ENCODE measurements at regions not wholly inside any gene's neighbourhood (a gene's known extent, or its start where the extent isn't known, plus 50 kb on each side); places are given as distances from the start of the nearest gene placed in this dataset.
"Not testable (repeated sequence)": the region's sequence is repeated elsewhere in the genome, so short reads cannot be mapped to it uniquely, and the experiment has no call there.

DNA sequence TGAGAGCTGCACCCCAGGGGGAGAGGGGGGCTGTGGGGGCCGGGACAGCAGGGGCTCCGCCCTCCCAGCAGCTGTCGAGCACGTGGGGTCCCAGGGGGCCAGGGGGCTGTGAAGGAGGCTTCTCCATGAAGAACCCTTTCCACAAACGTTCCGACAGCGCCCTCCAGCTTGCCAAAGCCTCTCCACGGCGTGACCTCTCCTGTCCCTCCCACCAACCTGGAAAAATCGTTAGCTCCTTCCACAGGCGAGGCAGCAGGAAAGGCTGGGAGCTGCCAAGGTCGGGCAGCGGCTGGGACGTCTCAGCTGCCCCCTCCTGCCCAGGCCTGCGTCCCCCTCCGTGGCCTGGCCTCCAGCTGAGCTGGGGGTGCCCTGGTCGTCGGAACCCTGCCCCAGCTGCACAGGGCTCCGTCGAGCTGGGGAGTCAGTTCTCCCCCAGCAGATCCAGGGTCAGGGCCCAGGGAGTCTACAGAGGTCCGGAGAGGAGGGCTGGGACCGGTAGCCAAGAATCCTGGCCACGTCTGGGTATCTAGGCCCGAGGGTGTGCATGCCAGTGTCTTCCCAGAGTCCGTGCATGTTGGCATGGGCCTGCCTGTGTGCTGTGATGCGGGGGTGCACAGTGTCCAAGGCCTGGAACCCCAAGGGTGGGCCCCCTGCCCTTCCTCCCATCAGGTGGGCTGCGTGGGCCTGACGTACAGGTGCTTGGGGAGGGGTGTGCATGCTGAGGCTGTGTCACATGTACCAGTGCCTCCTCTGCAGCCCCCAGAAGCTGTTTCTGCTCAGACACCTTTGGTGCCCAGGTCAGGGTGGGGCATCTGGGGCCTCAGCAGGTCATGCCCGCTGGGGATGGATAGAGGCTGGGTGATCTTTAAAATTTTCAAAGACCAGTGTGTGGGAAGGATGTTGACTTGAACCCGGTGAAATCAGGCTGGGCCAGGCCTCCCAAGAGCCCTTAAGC is 66.5 kb downstream of the UNCX start:
- DNase-seq (ENCODE audit: low spot score) (no peak), ATAC-seq (no peak)

DNA sequence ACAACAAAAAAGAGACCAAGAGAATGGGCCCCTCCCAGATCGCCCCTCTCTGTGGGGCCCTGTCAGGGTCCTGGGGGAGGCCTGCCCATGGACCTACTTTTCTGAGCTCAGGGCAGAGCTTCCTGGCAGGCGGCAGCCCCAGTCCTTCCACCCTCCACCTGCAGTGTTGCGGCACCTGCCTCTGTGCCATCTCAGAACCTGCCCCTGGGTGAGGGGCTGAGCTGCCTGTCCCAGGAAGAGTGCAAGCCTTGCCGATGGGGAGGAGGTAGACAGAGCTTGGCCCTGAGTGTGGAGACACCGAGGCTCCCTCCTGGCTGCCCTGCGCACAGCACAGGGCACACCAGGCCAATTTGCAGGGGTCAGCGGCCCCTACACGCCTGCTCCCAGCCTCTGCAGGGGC is 67.5 kb downstream of the UNCX start:
- DNase-seq (ENCODE audit: low spot score) (no peak), ATAC-seq (no peak)

- no peak for ATAC-seq
- DNase-seq (ENCODE audit: low spot score), result no peak
Measured at GRCh38 chr7:1300636-1301035, 68.0 kb downstream of the UNCX start.

- ATAC-seq (no peak), DNase-seq (ENCODE audit: low spot score) (no peak)
Measured at GRCh38 chr7:1301054-1301881, 68.6 kb downstream of the UNCX start.

GRCh38 chr7:1301882-1302251 is 69.2 kb downstream of the UNCX start:
- ATAC-seq, result no peak
- DNase-seq (ENCODE audit: low spot score), result no peak

DNA sequence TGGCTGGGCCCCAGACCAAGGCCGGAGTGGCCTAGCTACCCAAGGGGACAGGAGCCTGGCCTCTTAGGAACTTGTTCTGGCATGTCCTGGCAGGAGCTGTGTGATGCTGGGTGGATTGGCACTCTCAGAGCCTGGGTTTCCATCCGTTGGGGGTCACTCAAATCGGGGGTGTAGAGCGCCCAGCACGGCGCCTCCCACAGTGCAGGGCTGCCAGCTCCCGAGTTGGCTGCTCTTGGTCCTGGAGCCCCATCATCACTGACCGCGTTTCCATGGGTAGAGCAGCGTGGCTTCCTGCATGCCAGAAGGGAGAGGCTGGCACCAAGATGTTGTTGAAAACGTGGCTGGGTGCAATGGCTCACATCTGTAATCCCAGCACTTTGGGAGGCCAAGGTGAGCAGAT is 70.3 kb downstream of the UNCX start:
- ATAC-seq, result no peak
- no peak for DNase-seq (ENCODE audit: low spot score)

- ATAC-seq; DNase-seq (ENCODE audit: low spot score): not testable (repeated sequence)
Measured at GRCh38 chr7:1304011-1304410, 71.3 kb downstream of the UNCX start.

GRCh38 chr7:1305873-1306272 is 73.2 kb downstream of the UNCX start:
- DNase-seq (ENCODE audit: low spot score) (no peak), ATAC-seq (no peak)

DNA sequence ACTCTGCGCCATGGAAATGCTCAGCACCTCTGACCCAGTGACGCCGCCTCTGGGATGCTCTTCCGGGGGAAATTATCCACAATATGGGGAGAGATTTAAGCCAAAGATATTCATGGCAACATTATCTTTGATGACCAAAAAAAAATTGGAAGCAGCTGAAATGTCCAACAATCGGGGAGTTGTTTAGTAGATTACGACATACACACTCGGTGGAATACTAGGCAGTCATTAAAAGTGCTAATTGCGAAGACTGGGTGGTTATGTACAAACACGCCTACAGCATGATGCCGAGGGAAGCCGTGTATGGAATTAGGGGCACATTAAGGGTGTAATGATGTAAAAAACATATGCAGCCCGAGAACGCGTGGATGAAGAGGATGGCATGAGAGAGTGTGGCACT is 75.2 kb downstream of the UNCX start:
- ATAC-seq (no peak), DNase-seq (ENCODE audit: low spot score) (no peak)

GRCh38 chr7:1309290-1309689 is 76.6 kb downstream of the UNCX start:
- ATAC-seq (no peak), DNase-seq (ENCODE audit: low spot score) (no peak)

DNA sequence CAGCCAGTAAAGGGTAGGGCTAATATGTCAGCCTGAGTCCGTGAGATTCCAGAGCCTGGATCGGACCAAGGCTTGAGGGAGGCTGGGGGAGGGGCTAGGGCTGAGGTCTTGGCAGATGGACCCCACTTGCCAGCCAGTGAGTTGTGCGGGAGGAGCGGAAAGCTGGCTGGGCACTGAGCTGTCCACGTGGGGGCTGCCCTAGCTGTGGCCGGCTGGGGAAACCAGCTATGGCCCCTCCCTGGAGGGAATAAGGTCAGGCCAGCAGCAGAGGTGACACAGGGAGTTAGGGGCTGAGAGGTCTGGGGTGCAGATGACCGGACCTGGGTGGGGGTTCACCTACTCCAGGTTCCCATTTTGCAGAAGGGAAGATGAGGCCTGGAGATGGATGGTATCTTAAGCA is 77.3 kb downstream of the UNCX start:
- ATAC-seq, result no peak
- no peak for DNase-seq (ENCODE audit: low spot score)

DNA sequence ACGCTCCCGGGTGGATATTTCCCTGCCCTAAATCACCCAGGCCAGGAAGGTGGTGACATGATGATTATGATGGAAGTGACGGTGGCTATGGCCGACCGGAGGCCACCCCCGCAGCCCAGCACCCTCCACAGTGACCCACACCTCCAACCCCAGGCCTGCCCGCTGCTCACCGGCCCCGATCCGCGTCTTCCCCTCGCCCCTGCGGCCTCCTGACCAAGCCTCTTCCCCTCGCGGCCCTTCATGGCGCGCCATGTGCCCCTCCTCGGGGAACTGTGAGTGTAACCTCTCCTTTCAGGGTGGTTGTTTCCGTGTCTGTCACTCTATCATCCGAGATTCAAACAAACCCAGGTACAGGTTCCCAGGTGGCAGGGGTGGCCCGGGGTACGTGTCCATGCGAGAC is 78.3 kb downstream of the UNCX start:
- DNase-seq (ENCODE audit: low spot score), result no peak
- ATAC-seq, result no peak

- DNase-seq (ENCODE audit: low spot score), result no peak
- ATAC-seq, result no peak
Measured at GRCh38 chr7:1311406-1312135, 78.9 kb downstream of the UNCX start.

DNA sequence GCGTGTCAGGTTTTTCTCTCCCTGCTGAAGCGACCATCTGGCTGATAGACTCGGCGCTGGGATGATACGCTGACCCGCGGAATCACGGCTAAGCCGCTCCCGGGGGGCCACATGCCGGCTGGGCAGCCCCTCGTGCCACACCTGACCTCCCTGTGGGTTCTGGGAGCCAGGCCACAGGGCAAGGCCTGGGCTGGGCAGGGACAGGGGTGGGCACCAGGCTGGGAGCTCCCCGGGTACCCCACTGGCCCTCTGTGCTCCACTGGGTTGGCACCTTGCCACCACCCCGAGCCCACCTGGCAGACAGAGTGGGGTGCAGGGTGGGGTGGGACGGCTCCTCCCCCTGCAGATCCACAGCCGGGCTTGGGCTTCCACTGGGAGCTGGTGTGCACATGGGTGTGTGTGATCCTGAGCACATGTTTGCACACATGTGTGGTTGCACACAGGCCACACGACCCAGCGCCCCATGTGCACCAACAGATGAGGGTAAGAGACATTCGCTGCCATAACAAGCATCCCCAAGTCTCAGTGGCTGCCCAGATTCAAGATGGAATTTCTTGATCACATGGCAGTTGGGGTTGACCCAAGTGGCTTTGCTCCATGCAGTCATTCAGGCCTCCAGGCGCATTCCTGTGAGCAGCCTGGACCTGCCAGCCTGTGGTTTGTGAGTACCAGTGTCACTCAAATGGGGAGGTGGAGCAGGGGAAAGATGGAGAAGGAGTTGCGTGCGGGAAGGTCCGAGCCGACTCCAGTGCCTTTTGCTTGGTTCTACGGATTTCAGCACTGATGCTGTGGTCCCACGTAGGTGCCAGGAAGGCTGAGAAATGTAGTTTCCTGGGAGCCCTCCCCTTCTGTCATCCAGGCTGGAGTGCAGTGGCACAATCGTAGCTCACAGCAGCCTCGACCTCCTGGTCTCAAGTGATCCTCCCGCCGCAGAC is 79.7 kb downstream of the UNCX start:
- ATAC-seq (no peak), DNase-seq (ENCODE audit: low spot score) (no peak)

DNA sequence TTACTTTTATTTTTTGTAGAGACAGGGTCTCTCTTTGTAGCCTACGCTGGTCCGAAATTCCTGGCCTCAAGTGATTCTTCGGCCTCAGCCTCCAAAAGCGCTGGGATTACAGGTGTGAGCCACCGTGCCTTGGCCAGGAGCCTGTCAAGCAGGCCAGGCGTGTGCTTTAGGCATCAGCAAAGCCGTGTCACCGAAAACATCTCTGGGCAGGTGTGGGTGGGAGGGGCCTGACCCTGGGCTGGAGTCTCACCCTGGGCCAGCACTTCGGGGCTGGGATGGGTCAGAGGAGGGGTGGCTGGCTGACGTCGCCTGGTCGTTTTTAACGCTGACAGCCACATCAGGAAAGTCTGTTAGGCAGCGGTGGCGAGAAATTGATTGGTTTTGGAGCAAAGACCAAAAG is 80.9 kb downstream of the UNCX start:
- no peak for DNase-seq (ENCODE audit: low spot score)

DNA sequence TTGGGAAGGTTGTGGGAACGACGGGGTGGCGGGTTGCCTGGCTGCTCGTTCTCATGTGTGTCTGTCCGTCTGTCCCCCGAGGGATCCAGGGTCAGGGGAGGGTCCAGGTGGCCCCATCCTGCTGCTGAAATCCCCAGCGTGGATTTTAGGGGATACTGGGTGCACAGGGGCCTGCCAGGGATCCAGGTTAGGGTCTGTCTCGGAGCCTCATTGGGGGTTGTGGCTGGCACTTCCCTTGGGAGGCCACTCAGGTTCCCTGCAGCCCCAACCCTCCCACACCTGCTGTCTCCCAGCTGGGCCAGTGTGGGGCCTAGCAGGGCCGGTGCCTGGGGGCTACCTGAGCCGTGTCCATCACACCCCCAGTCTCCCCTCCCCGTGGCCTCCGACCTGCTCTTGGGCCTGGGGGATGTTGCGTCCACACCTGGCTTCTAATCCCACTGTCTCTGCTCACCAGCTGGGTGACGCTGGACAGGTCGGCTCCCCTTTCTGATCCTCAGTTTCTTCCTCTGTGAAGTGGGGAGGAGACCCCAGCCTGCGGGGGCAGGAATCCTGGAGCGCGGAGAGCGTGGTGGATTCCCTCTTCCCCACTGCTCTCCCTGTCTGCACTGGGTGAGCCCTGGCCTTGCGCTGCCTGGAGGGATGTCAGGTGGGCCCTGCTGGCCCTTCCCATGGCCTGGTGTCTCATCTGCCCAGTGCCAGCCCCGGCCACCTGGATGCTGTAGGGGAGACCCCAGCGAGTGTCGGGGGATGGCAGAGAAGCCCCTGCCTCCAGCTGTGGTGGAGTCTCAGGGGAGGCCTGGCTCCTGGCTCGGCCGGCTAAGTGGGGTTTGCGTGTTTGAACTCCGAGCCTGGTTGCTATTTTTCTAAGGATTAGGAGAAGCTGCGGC is 81.6 kb downstream of the UNCX start:
- DNase-seq (ENCODE audit: low spot score), result no peak

More for the DNA sequence above, 80.9 kb downstream of the UNCX start:
- no peak for ATAC-seq

DNA sequence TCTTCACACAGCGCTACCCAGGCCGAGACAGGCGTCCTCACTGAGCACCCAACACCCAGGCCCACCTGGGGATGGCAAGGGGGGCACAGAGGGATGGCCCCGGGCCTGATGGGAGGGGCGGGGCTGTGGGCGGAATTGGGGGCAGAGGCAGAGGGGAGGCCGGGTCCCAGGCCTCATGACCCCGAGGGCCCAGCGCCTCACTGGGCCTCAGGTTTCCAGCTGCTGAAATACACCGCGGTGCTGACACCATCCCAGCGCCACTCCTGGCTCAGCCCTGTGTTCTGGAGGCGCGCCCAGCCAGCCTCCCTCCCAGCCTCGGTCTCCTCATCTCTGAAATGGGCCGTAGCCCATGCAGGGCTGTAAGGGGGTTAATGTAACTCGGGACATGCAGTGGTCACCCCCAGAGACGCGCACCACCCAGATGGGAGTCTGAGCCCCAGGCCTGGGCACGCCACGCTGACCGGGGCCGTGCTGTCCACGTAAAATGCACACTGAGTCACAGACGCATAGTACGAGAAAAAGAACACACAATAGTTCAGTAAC is 82.3 kb downstream of the UNCX start:
- no peak for DNase-seq (ENCODE audit: low spot score)
- ATAC-seq, result no peak

More for the DNA sequence above, 81.6 kb downstream of the UNCX start:
- ATAC-seq, result no peak

DNA sequence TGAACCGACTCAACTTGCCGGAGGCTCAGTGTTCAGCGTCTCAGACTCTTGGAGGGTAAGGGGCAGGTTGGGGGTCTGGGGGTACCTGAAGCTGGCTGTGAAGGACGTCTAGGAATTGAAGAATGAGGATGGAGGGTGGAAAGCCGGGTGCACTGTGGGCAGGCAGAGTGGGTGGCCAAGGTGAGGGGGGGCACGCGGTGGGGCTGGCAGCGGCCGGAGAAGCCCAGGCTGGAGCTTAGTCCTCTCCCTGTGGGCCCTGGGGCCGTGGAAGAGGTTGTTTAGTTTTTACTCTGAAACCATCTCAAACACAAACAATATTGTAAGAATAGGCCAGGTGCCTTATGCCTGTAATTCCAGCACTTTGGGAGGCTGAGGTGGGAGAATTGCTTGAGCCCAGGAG is 83.4 kb downstream of the UNCX start:
- DNase-seq (ENCODE audit: low spot score), result no peak

DNA sequence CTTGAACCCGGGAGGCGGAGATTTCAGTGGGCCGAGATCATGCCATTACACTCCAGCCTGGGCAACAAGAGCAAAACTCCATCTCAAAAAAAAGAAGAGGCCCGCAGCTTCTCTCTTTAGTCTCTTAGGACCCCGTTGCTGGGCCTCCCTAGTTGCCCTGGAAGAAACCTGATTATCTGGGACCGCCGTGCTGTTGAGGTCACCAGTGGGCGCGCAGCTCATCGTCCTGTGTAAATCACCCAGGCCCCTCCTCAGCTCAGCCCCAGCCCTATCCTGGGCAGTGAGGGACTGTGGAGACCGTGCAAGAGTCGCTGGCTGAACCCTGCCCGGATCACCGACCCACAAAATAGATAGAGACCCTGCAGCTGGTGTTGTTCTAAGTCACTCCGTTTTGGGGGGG is 85.0 kb downstream of the UNCX start:
- ATAC-seq, result no peak

More for the DNA sequence above, 83.4 kb downstream of the UNCX start:
- ATAC-seq, result no peak

More for the DNA sequence above, 85.0 kb downstream of the UNCX start:
- DNase-seq (ENCODE audit: low spot score), result no peak
